PC-3 (cell line): ENCODE measurements at regions not wholly inside any gene's neighbourhood (a gene's known extent, or its start where the extent isn't known, plus 50 kb on each side); places are given as distances from the start of the nearest gene placed in this dataset.

Experiments
- ATAC-seq: fragments of 200-7000 bp; cut with Tn5 transposase; 2 replicates; pipeline ENCODE4 v1.9.1; 2020; ENCODE audit warnings: mild to moderate bottlenecking, moderate library complexity
- BruUV-seq: library from RNA; stranded (reverse); fragments of 400-500 nt; replicated peaks from 2 replicates; lab custom pipeline; 2021; lab: Mats Ljungman, UMichigan
- CTCF ChIA-PET: fragments of 300-600 bp; sonication (Branson Sonifier 250); formaldehyde crosslinking; loops from one replicate; lab custom pipeline; 2022; ENCODE audit warnings: antibody characterized with exemption; lab: Charles Lee
- POLR2A ChIA-PET: fragments of 300-600 bp; sonication (Branson Sonifier 250); formaldehyde crosslinking; loops from one replicate; lab custom pipeline; 2022; ENCODE audit warnings: antibody characterized with exemption; ENCODE audit not compliant: unreplicated experiment; lab: Charles Lee
- DNase-seq: peaks from one replicate; pipeline ENCODE4 v3.0.0-alpha.2; 2015
- H2AFZ ChIP-seq: fragments of 300-600 bp; sonication (generic); 2 replicates; pipeline ENCODE4 v1.6.0; 2016; ENCODE audit warnings: antibody characterized with exemption, low read length
- H3F3A ChIP-seq: fragments of 300-600 bp; sonication (generic); one replicate; pipeline ENCODE4 v1.6.0; 2017; ENCODE audit warnings: antibody characterized with exemption, low read length, control low read depth, mild to moderate bottlenecking; ENCODE audit not compliant: unreplicated experiment
- H3K27ac ChIP-seq: fragments of 300-600 bp; sonication (generic); 2 replicates; pipeline ENCODE4 v1.5.1; 2016; ENCODE audit warnings: mild to moderate bottlenecking, low read length
- H3K27me3 ChIP-seq: fragments of 300-600 bp; sonication (generic); 2 replicates; pipeline ENCODE4 v1.6.1; 2016; ENCODE audit warnings: low read length, mixed read lengths
- H3K36me3 ChIP-seq: fragments of 300-600 bp; sonication (generic); 2 replicates; pipeline ENCODE4 v1.6.1; 2016; ENCODE audit warnings: low read depth, mixed run types, low read length, mixed read lengths
- H3K4me1 ChIP-seq: fragments of 300-600 bp; sonication (generic); 2 replicates; pipeline ENCODE4 v1.5.1; 2016; ENCODE audit warnings: low read length; ENCODE audit not compliant: insufficient read depth
- H3K4me2 ChIP-seq: fragments of 300-600 bp; sonication (generic); 2 replicates; pipeline ENCODE4 v1.6.0; 2016; ENCODE audit warnings: low read length
- H3K4me3 ChIP-seq: fragments of 300-600 bp; sonication (generic); 2 replicates; pipeline ENCODE4 v1.5.1; 2016; ENCODE audit warnings: mild to moderate bottlenecking, low read length, mixed read lengths
- H3K79me2 ChIP-seq: fragments of 300-600 bp; sonication (generic); 2 replicates; pipeline ENCODE4 v1.6.1; 2017; ENCODE audit warnings: low read length, mixed read lengths
- H3K9ac ChIP-seq: fragments of 300-600 bp; sonication (generic); 2 replicates; pipeline ENCODE4 v1.6.0; 2016; ENCODE audit warnings: mild to moderate bottlenecking, low read length
- H3K9me2 ChIP-seq: fragments of 300-600 bp; sonication (generic); replicated peaks from 2 replicates; pipeline ENCODE4 v1.6.1; 2016; ENCODE audit warnings: mixed run types, low read length, mixed read lengths
- H3K9me3 ChIP-seq: fragments of 300-600 bp; sonication (generic); 2 replicates; pipeline ENCODE4 v1.6.1; 2016; ENCODE audit warnings: low read length, mixed read lengths
- H4K20me1 ChIP-seq: fragments of 300-600 bp; sonication (generic); 2 replicates; pipeline ENCODE4 v1.6.1; 2016; ENCODE audit warnings: low read length, mixed read lengths
- EZH2 ChIP-seq: fragments of 300-600 bp; sonication (generic); IDR thresholded peaks from one replicate; pipeline ENCODE4 v1.6.1; 2017; ENCODE audit warnings: antibody characterized with exemption, mild to moderate bottlenecking, low read length; ENCODE audit not compliant: unreplicated experiment
- EZH2phosphoT487 ChIP-seq: fragments of 300-600 bp; sonication (generic); IDR thresholded peaks from 2 replicates; pipeline ENCODE4 v1.6.1; 2018; ENCODE audit warnings: mild to moderate bottlenecking, antibody characterized with exemption, low read length, borderline replicate concordance
- intact Hi-C: fragments of 100-400 bp; cut with micrococcal nuclease; formaldehyde crosslinking; loops from 2 replicates; pipeline ENCODE4 v1.9.0; 2023
- TF ChIP-seq, protein P1 (sequence below): fragments of 300-600 bp; sonication (generic); conservative IDR thresholded peaks from 2 replicates; pipeline ENCODE4 v1.5.1; 2017; ENCODE audit warnings: antibody characterized with exemption, low read depth, mild to moderate bottlenecking, low read length

DNA sequence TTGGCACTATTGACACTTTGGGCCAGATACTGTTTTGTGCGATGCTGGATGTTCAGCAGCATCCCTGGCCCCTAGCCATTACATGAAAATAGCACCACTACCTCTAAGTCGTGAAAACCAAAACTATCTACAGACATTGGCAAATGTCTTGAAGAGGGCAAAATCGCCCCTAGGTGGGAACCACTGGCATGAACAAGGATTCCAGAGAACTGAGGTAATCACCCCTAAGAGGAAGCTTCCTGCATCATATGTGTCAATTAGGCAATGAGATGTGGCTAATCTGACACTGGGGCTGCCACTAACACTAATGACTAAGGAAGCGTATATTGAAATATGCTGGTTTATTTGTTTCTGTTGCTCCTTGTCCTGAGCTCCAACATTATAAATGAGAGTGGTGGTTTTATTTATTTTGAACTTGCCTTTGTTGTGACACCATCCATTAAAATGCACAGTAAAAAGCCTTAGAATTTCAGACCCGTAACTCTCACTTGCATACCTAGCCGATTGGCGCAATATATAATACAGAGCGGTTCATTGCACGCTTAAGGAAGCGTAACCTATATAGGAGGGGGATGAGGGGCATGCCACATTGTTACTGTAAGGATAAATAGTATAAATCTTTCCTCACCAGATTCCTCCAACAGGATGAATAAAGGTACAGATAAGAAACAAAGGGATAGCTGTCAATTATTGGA is 299.8 kb upstream of the CNTN4 start:
- ATAC-seq (no peak), DNase-seq (no peak)
- H4K20me1 ChIP-seq: no peaks in the 10 kb centered on the region
- ChIA-PET CTCF (no interaction called here), POLR2A (no interaction called here)
- TF ChIP-seq EZH2phosphoT487 (no peak), EZH2 (no peak)
- TF ChIP-seq, protein P1, sequence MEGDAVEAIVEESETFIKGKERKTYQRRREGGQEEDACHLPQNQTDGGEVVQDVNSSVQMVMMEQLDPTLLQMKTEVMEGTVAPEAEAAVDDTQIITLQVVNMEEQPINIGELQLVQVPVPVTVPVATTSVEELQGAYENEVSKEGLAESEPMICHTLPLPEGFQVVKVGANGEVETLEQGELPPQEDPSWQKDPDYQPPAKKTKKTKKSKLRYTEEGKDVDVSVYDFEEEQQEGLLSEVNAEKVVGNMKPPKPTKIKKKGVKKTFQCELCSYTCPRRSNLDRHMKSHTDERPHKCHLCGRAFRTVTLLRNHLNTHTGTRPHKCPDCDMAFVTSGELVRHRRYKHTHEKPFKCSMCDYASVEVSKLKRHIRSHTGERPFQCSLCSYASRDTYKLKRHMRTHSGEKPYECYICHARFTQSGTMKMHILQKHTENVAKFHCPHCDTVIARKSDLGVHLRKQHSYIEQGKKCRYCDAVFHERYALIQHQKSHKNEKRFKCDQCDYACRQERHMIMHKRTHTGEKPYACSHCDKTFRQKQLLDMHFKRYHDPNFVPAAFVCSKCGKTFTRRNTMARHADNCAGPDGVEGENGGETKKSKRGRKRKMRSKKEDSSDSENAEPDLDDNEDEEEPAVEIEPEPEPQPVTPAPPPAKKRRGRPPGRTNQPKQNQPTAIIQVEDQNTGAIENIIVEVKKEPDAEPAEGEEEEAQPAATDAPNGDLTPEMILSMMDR: no peak
- H3K79me2 ChIP-seq: no peaks in the 10 kb centered on the region
- no peaks in the 10 kb centered on the region for H3K27me3 ChIP-seq
- peaks cover 38% of the 10 kb centered on the region for H3K9me3 ChIP-seq
- no peaks in the 10 kb centered on the region for H3K36me3 ChIP-seq
- BruUV-seq: no TSS peak
- H3K4me3 ChIP-seq: no peak overlapping the region
- no peaks in the 10 kb centered on the region for H3K9me2 ChIP-seq
- no peaks in the 10 kb centered on the region for H3F3A ChIP-seq
- H3K4me1 ChIP-seq: no peaks in the 10 kb centered on the region
- no peak overlapping the region for H3K9ac ChIP-seq
- no peak overlapping the region for H3K4me2 ChIP-seq
- intact Hi-C loops: no loop called here
- no peak overlapping the region for H2AFZ ChIP-seq
- H3K27ac ChIP-seq: no peak overlapping the region

DNA sequence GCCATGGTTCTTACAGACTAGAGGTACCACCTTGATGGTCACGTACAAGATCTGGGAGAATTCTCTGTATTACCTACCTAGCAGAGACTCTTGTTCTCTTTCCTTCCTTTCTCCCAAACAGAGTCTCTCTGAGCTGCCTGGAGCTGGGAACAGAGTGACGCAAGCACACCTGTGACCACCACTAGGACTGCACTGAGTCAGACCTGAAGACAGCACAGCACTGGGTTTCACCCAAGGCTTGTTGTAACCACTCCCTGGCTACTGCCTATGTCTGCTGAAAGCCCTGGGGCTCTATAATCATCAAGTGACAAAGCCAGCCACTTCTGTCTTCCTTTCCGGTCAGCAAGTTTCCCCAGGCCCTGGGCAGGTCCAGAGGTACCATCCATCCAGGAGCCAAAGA is 293.3 kb upstream of the CNTN4 start:
- Histone ChIP-seq H3K79me2 (no peaks in the 10 kb centered on the region), H3F3A (no peaks in the 10 kb centered on the region), H3K9me3 (peaks cover 36% of the 10 kb centered on the region), H3K4me1 (no peaks in the 10 kb centered on the region), H3K27ac (no peak overlapping the region), H3K36me3 (no peaks in the 10 kb centered on the region), H3K4me2 (no peak overlapping the region), H3K9ac (no peak overlapping the region), H2AFZ (no peak overlapping the region), H3K4me3 (no peak overlapping the region), H4K20me1 (no peaks in the 10 kb centered on the region), H3K27me3 (no peaks in the 10 kb centered on the region), H3K9me2 (no peaks in the 10 kb centered on the region)
- no TSS peak for BruUV-seq
- POLR2A ChIA-PET: no interaction called here
- ATAC-seq (no peak), DNase-seq (no peak)
- TF ChIP-seq EZH2phosphoT487: no peak
- TF ChIP-seq EZH2: no peak
- TF ChIP-seq, protein P1: no peak
- intact Hi-C loops: no loop called here
- CTCF ChIA-PET: no interaction called here

DNA sequence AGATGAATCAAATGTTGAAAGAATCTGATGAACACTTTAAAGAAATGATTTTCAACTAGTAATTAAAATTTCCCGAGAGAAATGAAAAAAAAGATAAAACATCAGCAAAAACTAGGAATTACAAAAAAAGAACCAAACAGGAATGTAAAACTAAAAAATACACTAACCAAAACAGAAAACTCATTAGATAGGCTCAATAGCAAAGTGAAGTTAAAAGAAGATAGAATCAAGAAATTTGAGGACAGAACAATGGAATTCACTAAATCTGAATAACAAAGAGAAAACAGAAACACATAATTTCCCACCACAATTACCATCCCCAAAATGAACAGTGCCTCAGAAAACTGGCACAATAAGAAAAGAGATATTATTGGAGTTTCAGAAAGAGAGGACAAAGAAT is 290.1 kb upstream of the CNTN4 start:
- CTCF ChIA-PET: no interaction called here
- intact Hi-C loops: no loop called here

More for the DNA sequence above, 290.1 kb upstream of the CNTN4 start:
- Histone ChIP-seq H3K27ac (no peak overlapping the region), H3K36me3 (no peaks in the 10 kb centered on the region), H3K4me1 (no peaks in the 10 kb centered on the region), H3F3A (no peaks in the 10 kb centered on the region), H3K9me2 (no peaks in the 10 kb centered on the region), H3K79me2 (no peaks in the 10 kb centered on the region), H3K9me3 (peaks cover 22% of the 10 kb centered on the region), H4K20me1 (no peaks in the 10 kb centered on the region), H2AFZ (no peak overlapping the region), H3K4me3 (no peak overlapping the region), H3K4me2 (no peak overlapping the region), H3K9ac (no peak overlapping the region), H3K27me3 (no peaks in the 10 kb centered on the region)
- no TSS peak for BruUV-seq
- DNase-seq: no peak
- ATAC-seq: no peak
- no peak for TF ChIP-seq EZH2
- TF ChIP-seq EZH2phosphoT487: no peak
- POLR2A ChIA-PET: no interaction called here
